ENCODE measurements at regions not wholly inside any gene's neighbourhood (a gene's known extent, or its start where the extent isn't known, plus 50 kb on each side); places are given as distances from the start of the nearest gene placed in this dataset.

DNA sequence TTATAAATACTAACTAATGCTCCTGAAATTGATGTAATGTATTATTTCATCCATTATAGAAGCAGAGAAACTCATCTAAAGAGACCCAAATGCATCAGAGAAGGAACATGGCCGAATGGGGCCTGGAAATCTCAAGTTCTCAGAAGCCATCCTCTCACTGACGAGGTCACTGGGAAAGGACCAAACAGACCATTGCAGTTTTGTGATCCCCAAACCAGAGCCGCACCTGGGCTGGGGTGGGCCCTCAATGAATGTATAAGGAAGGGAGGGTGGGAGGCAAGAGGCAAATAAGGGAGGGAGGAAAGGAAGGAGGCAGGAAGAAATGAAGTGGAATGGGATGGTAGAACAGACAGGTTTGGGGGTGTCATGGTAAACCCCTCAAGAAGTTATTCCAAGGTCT is 245.3 kb upstream of the ID2 start:
- no peak for TF ChIP-seq ATF2 (tag by site-specific recombination; IDR thresholded peaks at IDR 0.05; ENCODE audit: low read depth)
- TF ChIP-seq RBAK (tag by site-specific recombination; IDR thresholded peaks at IDR 0.05) = no peak
- TF ChIP-seq, protein P1, sequence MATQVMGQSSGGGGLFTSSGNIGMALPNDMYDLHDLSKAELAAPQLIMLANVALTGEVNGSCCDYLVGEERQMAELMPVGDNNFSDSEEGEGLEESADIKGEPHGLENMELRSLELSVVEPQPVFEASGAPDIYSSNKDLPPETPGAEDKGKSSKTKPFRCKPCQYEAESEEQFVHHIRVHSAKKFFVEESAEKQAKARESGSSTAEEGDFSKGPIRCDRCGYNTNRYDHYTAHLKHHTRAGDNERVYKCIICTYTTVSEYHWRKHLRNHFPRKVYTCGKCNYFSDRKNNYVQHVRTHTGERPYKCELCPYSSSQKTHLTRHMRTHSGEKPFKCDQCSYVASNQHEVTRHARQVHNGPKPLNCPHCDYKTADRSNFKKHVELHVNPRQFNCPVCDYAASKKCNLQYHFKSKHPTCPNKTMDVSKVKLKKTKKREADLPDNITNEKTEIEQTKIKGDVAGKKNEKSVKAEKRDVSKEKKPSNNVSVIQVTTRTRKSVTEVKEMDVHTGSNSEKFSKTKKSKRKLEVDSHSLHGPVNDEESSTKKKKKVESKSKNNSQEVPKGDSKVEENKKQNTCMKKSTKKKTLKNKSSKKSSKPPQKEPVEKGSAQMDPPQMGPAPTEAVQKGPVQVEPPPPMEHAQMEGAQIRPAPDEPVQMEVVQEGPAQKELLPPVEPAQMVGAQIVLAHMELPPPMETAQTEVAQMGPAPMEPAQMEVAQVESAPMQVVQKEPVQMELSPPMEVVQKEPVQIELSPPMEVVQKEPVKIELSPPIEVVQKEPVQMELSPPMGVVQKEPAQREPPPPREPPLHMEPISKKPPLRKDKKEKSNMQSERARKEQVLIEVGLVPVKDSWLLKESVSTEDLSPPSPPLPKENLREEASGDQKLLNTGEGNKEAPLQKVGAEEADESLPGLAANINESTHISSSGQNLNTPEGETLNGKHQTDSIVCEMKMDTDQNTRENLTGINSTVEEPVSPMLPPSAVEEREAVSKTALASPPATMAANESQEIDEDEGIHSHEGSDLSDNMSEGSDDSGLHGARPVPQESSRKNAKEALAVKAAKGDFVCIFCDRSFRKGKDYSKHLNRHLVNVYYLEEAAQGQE (tag by site-specific recombination; IDR thresholded peaks at IDR 0.05) = no peak
- TF ChIP-seq ZNF48 (tag by site-specific recombination; IDR thresholded peaks at IDR 0.05) = no peak
- no peak for TF ChIP-seq ZNF140 (tag by site-specific recombination; IDR thresholded peaks at IDR 0.05)
- no peak for TF ChIP-seq ZNF558 (tag by site-specific recombination; IDR thresholded peaks at IDR 0.05)
- TF ChIP-seq MYNN (tag by site-specific recombination; IDR thresholded peaks at IDR 0.05; ENCODE audit: borderline replicate concordance) = no peak
- TF ChIP-seq, protein P2, sequence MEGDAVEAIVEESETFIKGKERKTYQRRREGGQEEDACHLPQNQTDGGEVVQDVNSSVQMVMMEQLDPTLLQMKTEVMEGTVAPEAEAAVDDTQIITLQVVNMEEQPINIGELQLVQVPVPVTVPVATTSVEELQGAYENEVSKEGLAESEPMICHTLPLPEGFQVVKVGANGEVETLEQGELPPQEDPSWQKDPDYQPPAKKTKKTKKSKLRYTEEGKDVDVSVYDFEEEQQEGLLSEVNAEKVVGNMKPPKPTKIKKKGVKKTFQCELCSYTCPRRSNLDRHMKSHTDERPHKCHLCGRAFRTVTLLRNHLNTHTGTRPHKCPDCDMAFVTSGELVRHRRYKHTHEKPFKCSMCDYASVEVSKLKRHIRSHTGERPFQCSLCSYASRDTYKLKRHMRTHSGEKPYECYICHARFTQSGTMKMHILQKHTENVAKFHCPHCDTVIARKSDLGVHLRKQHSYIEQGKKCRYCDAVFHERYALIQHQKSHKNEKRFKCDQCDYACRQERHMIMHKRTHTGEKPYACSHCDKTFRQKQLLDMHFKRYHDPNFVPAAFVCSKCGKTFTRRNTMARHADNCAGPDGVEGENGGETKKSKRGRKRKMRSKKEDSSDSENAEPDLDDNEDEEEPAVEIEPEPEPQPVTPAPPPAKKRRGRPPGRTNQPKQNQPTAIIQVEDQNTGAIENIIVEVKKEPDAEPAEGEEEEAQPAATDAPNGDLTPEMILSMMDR (tag by site-specific recombination; IDR thresholded peaks at IDR 0.05) = no peak
